Activated CD8-positive, alpha-beta memory T cell treated with anti-CD3 and anti-CD28 coated beads for 36 hours (primary cell): ENCODE measurements at regions not wholly inside any gene's neighbourhood (a gene's known extent, or its start where the extent isn't known, plus 50 kb on each side); places are given as distances from the start of the nearest gene placed in this dataset.

Source experiments
- CTCF ChIA-PET: fragments of 350-600 bp; sonication (Branson Sonifier 250); formaldehyde crosslinking; loops from one replicate; lab custom pipeline; 2021; ENCODE audit warnings: antibody characterized with exemption; lab: Charles Lee
- POLR2A ChIA-PET: fragments of 350-600 bp; sonication (Branson Sonifier 250); formaldehyde crosslinking; loops from one replicate; lab custom pipeline; 2021; ENCODE audit warnings: antibody characterized with exemption; lab: Charles Lee

DNA sequence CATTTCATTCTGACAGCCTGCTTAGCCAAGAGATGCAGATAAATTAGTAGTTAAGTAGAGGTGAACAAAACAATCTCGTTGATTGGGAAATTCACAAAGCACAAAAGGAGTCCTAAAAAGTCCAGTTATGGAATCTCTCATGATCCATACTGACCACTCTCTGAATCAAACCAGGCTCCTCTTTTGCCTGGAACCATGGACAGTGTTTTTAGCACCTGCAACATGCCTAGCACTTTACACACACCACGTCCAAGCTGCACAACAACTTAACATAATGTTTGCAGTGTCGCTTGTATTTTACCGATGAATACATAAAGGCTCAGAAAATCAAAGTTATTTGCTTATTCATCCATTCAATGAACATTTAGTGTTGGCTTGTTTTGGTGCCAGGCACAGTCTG is 101.8 kb upstream of the ST8SIA2 start:
- POLR2A ChIA-PET: no interaction called here

GRCh38 chr15:92294759-92295158 is 98.9 kb upstream of the ST8SIA2 start:
- POLR2A ChIA-PET: no interaction called here
- CTCF ChIA-PET: no interaction called here

More for the DNA sequence above, 101.8 kb upstream of the ST8SIA2 start:
- CTCF ChIA-PET: no interaction called here

- CTCF ChIA-PET: no interaction called here
- POLR2A ChIA-PET: no interaction called here
Observed at GRCh38 chr15:92304223-92304975, 89.3 kb upstream of the ST8SIA2 start.

DNA sequence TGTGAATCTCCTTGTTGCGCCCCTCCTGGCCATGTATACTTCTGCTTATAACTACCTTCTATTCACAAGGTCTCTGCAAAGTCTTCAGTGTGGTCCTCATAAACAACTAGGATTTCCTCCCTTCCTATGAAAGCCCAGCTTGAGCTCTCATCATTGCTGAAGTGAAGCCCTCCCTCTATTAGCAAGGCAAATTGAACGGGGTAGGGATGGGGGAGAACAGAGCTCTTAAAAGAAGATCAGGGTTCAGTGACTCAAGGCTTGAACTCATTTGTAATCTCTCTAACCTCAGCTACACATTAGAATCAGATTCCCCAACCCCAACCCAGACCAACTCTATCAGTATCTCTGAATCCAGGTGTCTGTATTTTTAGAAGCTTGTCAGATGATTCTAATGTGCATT is 88.3 kb upstream of the ST8SIA2 start:
- ChIA-PET POLR2A (no interaction called here), CTCF (no interaction called here)

- POLR2A ChIA-PET: no interaction called here
- CTCF ChIA-PET: no interaction called here
Observed at GRCh38 chr15:92306663-92307062, 87.0 kb upstream of the ST8SIA2 start.

GRCh38 chr15:92315144-92315543 is 78.5 kb upstream of the ST8SIA2 start:
- ChIA-PET POLR2A (no interaction called here), CTCF (no interaction called here)

- CTCF ChIA-PET: no interaction called here
- POLR2A ChIA-PET: no interaction called here
Observed at GRCh38 chr15:92315595-92316211, 78.0 kb upstream of the ST8SIA2 start.

- POLR2A ChIA-PET: no interaction called here
- CTCF ChIA-PET: interaction anchor here (0.5 kb wide), 1 partner anchor 387 kb away, joined by 3 read pairs; no protein-coding TSS in a partner anchor
Observed at GRCh38 chr15:92316586-92317295, 76.9 kb upstream of the ST8SIA2 start.

DNA sequence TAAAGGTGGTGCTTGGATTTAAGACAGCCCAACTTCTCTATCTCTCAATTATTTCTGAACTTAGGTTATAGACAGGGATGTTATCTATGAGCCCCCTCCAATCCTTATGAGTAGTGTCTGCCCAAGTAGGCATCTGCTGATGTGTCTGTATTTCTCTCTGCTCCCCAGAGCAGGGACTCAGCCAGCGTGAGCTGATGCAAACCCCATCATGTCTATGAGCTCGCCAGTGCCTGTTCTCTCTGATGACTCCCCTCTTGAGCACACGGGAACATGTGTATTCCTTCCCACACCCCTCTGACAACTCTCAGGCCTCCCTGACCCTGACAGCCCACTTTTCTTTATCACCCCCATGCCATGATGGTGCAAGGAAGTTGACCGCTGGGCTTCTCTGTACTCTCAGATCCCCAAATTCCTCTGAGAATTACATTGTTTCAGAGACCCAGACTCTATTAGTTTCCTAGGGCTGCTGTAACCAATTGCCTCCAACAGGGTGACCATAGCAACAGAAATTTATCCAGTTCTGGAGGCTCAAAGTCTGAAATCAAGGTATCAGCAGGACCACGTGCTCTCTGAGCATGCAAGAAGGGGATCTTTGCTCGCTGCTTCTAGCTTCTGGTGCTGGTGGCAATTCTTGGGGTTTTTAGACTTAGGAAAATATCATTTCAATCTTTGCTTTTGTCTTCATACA is 73.5 kb upstream of the ST8SIA2 start:
- ChIA-PET POLR2A (no interaction called here), CTCF (no interaction called here)

DNA sequence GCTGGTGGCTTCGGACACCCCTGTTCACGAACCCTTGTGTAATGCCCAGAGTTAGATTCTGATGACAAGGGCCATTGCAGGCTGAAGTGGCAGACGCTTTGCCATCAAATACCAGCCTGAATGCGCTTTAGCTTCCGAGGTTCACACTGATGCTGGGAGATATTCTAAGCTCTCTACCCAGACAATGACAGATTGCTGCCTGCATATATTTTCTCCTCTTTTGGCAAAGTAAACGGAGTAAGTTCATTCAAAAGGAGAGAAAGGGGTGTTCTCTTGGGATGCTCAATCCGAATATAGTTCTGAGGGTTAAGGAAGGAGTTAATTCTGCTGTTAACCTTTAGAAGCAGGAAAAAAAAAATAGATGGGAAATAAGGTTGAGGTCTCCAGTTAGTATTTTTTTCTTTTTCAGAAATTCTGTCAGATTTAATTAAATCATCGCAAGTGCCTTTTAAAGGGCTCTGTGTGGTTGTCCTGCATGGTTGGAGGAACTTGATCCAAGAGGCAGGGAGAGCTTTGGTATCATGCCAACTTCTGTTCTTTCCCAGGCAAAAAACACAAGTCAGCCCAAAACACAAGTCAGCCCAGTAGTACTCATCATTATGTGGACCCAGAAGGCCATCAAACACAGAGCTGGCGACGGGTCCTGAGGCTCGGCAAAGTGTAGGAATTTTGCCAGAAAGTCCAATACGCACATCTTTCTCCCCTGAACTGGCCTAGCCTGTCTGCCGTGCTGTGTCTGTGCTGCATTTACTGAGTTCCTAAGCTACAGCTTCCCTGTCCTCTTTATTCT is 70.9 kb upstream of the ST8SIA2 start:
- CTCF ChIA-PET: no interaction called here
- POLR2A ChIA-PET: no interaction called here

- ChIA-PET POLR2A (no interaction called here), CTCF (no interaction called here)
Observed at GRCh38 chr15:92323525-92323924, 70.2 kb upstream of the ST8SIA2 start.

DNA sequence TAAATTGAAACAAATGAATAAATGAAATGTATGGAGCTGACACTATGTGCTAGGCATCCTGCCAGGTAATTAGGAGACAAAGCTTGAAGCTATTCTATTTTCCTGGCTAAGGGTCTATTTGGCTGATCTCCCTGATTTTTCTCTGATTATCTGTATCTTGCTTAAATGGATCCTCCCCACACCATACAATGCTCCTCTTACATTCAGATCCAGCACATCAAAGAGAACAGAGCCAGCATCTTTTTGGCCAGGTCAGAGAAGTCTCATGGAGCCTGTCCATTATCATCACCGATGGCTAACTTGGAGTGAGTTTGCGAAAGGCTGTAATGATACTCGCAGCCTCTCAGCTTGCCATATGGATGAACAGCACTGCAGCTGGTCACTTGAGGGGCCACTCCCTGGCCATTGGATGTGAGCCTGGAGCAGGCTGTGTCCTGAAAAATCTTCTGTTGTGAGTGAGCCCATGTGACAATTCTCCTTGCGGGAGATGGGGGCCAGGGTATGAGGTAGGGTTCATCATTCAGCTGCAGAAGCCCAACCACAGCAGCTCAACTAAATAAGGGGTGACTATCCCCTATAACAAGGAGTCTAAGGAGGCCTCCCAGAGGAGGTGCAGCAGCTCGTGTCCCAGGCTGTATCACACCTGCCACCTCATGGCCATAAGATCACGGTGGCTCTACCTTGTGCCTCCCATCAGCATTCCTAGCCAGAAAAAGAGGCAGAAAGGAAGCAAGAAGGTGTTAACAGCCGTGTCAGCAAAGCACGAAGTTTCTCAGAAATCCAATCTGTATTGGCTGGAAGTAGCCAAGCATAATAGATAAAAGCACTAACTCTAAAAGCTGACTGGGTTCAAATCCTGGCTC is 69.3 kb upstream of the ST8SIA2 start:
- ChIA-PET POLR2A (no interaction called here), CTCF (no interaction called here)

GRCh38 chr15:92326236-92326635 is 67.4 kb upstream of the ST8SIA2 start:
- ChIA-PET POLR2A (no interaction called here), CTCF (no interaction called here)

GRCh38 chr15:92327033-92327432 is 66.6 kb upstream of the ST8SIA2 start:
- POLR2A ChIA-PET: no interaction called here
- CTCF ChIA-PET: no interaction called here

GRCh38 chr15:92328207-92328606 is 65.5 kb upstream of the ST8SIA2 start:
- POLR2A ChIA-PET: no interaction called here
- CTCF ChIA-PET: no interaction called here

- ChIA-PET POLR2A (no interaction called here), CTCF (interaction anchor here (0.6 kb wide), 1 partner anchor 1052 kb away, joined by 3 read pairs; no protein-coding TSS in a partner anchor)
Observed at GRCh38 chr15:92332125-92332899, 61.4 kb upstream of the ST8SIA2 start.

DNA sequence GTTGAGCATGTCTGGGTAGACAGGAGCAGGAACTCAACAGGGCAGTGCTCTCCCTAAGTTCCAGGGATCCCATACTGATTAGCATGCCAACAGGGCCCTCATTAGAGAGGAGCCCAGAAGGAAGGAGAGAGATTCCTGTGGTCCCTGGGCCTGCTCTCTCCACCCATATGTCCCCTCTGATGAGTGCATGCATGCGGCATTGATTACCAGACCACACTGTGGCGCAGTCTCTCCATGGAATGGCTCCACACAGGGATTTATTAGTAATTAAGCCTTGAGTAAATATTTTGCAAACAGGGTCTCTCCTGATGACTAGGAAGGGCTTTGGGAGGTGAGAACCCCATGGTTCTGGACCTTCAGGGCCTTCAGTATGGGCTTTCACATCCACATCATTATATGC is 60.0 kb upstream of the ST8SIA2 start:
- POLR2A ChIA-PET: no interaction called here

More for the DNA sequence above, 60.0 kb upstream of the ST8SIA2 start:
- CTCF ChIA-PET: no interaction called here
